Spleen (tissue), 7 donors: ENCODE measurements at regions not wholly inside any gene's neighbourhood (a gene's known extent, or its start where the extent isn't known, plus 50 kb on each side); places are given as distances from the start of the nearest gene placed in this dataset.
"Not testable (repeated sequence)": the region's sequence is repeated elsewhere in the genome, so short reads cannot be mapped to it uniquely, and the experiment has no call there.

Source experiments
- CTCF ChIP-seq, 11 experiments: fragments of 200-600 bp in 7 of 11; fragments of 450-650 bp in 4 of 11; sonication (generic) in 4 of 11; IDR thresholded peaks in 8 of 11; conservative IDR thresholded peaks in 3 of 11; 1 replicate in 7 of 11; 2 replicates in 4 of 11; pipeline versions ENCODE4 v1.4.0 to v1.8.0; 2016 to 2021; ENCODE audit warnings: antibody characterized with exemption in 11 of 11, inconsistent platforms in 4 of 11, mild to moderate bottlenecking in 1 of 11
- POLR2AphosphoS5 ChIP-seq, 3 donors: sonication (generic); formaldehyde crosslinking; IDR thresholded peaks; one replicate each; pipeline ENCODE4 v1.5.1; 2017; ENCODE audit warnings: antibody characterized with exemption in 3 of 3
- donor health status: DM: no; HTN: no; CAD: no; lungs with moderate emphysema.
- donor health status: DM: no; HTN: no; CAD: no.
- donor health status: DM: no; HTN: no; CAD: no.

- TF ChIP-seq CTCF (IDR thresholded peaks at IDR 0.05 in 8 of 11, conservative IDR thresholded peaks at IDR 0.05 in 3 of 11); POLR2AphosphoS5 (IDR thresholded peaks at IDR 0.05): not testable (repeated sequence)
Measured at GRCh38 chr16:29200135-29200601, 206.3 kb downstream of the NPIPB11 start.
